ENCODE measurements at regions not wholly inside any gene's neighbourhood (a gene's known extent, or its start where the extent isn't known, plus 50 kb on each side); places are given as distances from the start of the nearest gene placed in this dataset.

GRCh38 chr3:34263101-34263621 is 464.7 kb downstream of the PDCD6IP start:
- no peak for ATAC-seq
- Mint-ChIP-seq H3K27ac (no peak overlapping the region), H3K4me3 (no peak overlapping the region), H3K4me1 (peaks cover 13% of the 10 kb centered on the region), H3K36me3 (no peaks in the 10 kb centered on the region), H3K9me3 (no peaks in the 10 kb centered on the region), H3K27me3 (no peaks in the 10 kb centered on the region)

- Mint-ChIP-seq H3K9me3 (no peaks in the 10 kb centered on the region), H3K36me3 (no peaks in the 10 kb centered on the region)
Measured at GRCh38 chr3:34264337-34265041, 466.1 kb downstream of the PDCD6IP start.

GRCh38 chr3:34267088-34267487 is 468.7 kb downstream of the PDCD6IP start:
- H3K9me3 Mint-ChIP-seq = no peaks in the 10 kb centered on the region
- H3K27me3 Mint-ChIP-seq = no peaks in the 10 kb centered on the region
- ATAC-seq = no peak
- no peak overlapping the region for H3K4me3 Mint-ChIP-seq
- no peaks in the 10 kb centered on the region for H3K36me3 Mint-ChIP-seq
- no peak overlapping the region for H3K27ac Mint-ChIP-seq
- H3K4me1 Mint-ChIP-seq = peaks cover 6% of the 10 kb centered on the region

More at GRCh38 chr3:34264337-34265041, 466.1 kb downstream of the PDCD6IP start:
- Mint-ChIP-seq H3K27ac (no peak overlapping the region), H3K4me1 (peaks cover 13% of the 10 kb centered on the region), H3K4me3 (no peak overlapping the region), H3K27me3 (no peaks in the 10 kb centered on the region)
- ATAC-seq = no peak

- Mint-ChIP-seq H3K4me3 (no peak overlapping the region), H3K4me1 (no peaks in the 10 kb centered on the region), H3K9me3 (no peaks in the 10 kb centered on the region), H3K36me3 (no peaks in the 10 kb centered on the region), H3K27me3 (no peaks in the 10 kb centered on the region), H3K27ac (no peak overlapping the region)
- no peak for ATAC-seq
Measured at GRCh38 chr3:34268032-34268709, 469.7 kb downstream of the PDCD6IP start.

GRCh38 chr3:34275811-34276210 is 477.4 kb downstream of the PDCD6IP start:
- Mint-ChIP-seq H3K36me3 (no peaks in the 10 kb centered on the region), H3K27ac (no peak overlapping the region), H3K4me1 (no peaks in the 10 kb centered on the region), H3K4me3 (no peak overlapping the region), H3K9me3 (peaks cover 2% of the 10 kb centered on the region), H3K27me3 (no peaks in the 10 kb centered on the region)
- ATAC-seq = no peak

- no peaks in the 10 kb centered on the region for H3K27me3 Mint-ChIP-seq
- no peak for ATAC-seq
- peaks cover 2% of the 10 kb centered on the region for H3K9me3 Mint-ChIP-seq
- H3K4me3 Mint-ChIP-seq = no peak overlapping the region
- H3K36me3 Mint-ChIP-seq = no peaks in the 10 kb centered on the region
- no peak overlapping the region for H3K27ac Mint-ChIP-seq
- no peaks in the 10 kb centered on the region for H3K4me1 Mint-ChIP-seq
Measured at GRCh38 chr3:34276342-34276741, 477.9 kb downstream of the PDCD6IP start.

- Mint-ChIP-seq H3K27me3 (no peaks in the 10 kb centered on the region), H3K4me1 (no peaks in the 10 kb centered on the region), H3K27ac (no peak overlapping the region), H3K4me3 (no peak overlapping the region), H3K36me3 (peaks cover under 1% of the 10 kb centered on the region), H3K9me3 (peaks cover 2% of the 10 kb centered on the region)
- ATAC-seq = no peak
Measured at GRCh38 chr3:34277110-34277509, 478.7 kb downstream of the PDCD6IP start.

- Mint-ChIP-seq H3K27ac (no peak overlapping the region), H3K9me3 (peaks cover 2% of the 10 kb centered on the region), H3K27me3 (no peaks in the 10 kb centered on the region), H3K4me3 (no peak overlapping the region), H3K4me1 (no peaks in the 10 kb centered on the region), H3K36me3 (peaks cover 5% of the 10 kb centered on the region)
- ATAC-seq = no peak
Measured at GRCh38 chr3:34279901-34280300, 481.5 kb downstream of the PDCD6IP start.

- Mint-ChIP-seq H3K27ac (no peak overlapping the region), H3K36me3 (peaks cover 5% of the 10 kb centered on the region), H3K9me3 (peaks cover 2% of the 10 kb centered on the region), H3K27me3 (no peaks in the 10 kb centered on the region), H3K4me1 (no peaks in the 10 kb centered on the region), H3K4me3 (no peak overlapping the region)
- no peak for ATAC-seq
Measured at GRCh38 chr3:34283751-34284150, 485.3 kb downstream of the PDCD6IP start.

GRCh38 chr3:34284959-34285826 is 486.8 kb downstream of the PDCD6IP start:
- H3K27ac Mint-ChIP-seq = no peak overlapping the region
- no peak for ATAC-seq
- no peaks in the 10 kb centered on the region for H3K27me3 Mint-ChIP-seq
- H3K36me3 Mint-ChIP-seq = peaks cover 5% of the 10 kb centered on the region
- H3K4me1 Mint-ChIP-seq = no peaks in the 10 kb centered on the region
- no peak overlapping the region for H3K4me3 Mint-ChIP-seq
- peaks cover 2% of the 10 kb centered on the region for H3K9me3 Mint-ChIP-seq

GRCh38 chr3:34285827-34286188 is 487.4 kb downstream of the PDCD6IP start:
- Mint-ChIP-seq H3K27me3 (no peaks in the 10 kb centered on the region), H3K36me3 (peaks cover 5% of the 10 kb centered on the region), H3K4me1 (no peaks in the 10 kb centered on the region)

GRCh38 chr3:34292605-34293300 is 494.3 kb downstream of the PDCD6IP start:
- no peaks in the 10 kb centered on the region for H3K4me1 Mint-ChIP-seq
- H3K27ac Mint-ChIP-seq = no peak overlapping the region
- no peaks in the 10 kb centered on the region for H3K9me3 Mint-ChIP-seq
- no peaks in the 10 kb centered on the region for H3K36me3 Mint-ChIP-seq
- H3K27me3 Mint-ChIP-seq = no peaks in the 10 kb centered on the region
- no peak for ATAC-seq
- no peak overlapping the region for H3K4me3 Mint-ChIP-seq

More at GRCh38 chr3:34285827-34286188, 487.4 kb downstream of the PDCD6IP start:
- no peak overlapping the region for H3K4me3 Mint-ChIP-seq
- H3K9me3 Mint-ChIP-seq = peaks cover 2% of the 10 kb centered on the region
- H3K27ac Mint-ChIP-seq = no peak overlapping the region
- no peak for ATAC-seq

- H3K4me3 Mint-ChIP-seq = no peak overlapping the region
- H3K27me3 Mint-ChIP-seq = no peaks in the 10 kb centered on the region
- ATAC-seq = no peak
- H3K27ac Mint-ChIP-seq = no peak overlapping the region
- no peaks in the 10 kb centered on the region for H3K36me3 Mint-ChIP-seq
- H3K4me1 Mint-ChIP-seq = no peaks in the 10 kb centered on the region
- no peaks in the 10 kb centered on the region for H3K9me3 Mint-ChIP-seq
Measured at GRCh38 chr3:34294240-34294639, 495.8 kb downstream of the PDCD6IP start.

GRCh38 chr3:34296796-34297195 is 498.4 kb downstream of the PDCD6IP start:
- H3K27ac Mint-ChIP-seq = no peak overlapping the region
- H3K4me3 Mint-ChIP-seq = no peak overlapping the region
- no peaks in the 10 kb centered on the region for H3K9me3 Mint-ChIP-seq
- H3K27me3 Mint-ChIP-seq = no peaks in the 10 kb centered on the region
- H3K36me3 Mint-ChIP-seq = no peaks in the 10 kb centered on the region
- no peaks in the 10 kb centered on the region for H3K4me1 Mint-ChIP-seq
- ATAC-seq = no peak

- H3K36me3 Mint-ChIP-seq = no peaks in the 10 kb centered on the region
Measured at GRCh38 chr3:34298653-34299052, 500.2 kb downstream of the PDCD6IP start.

More at GRCh38 chr3:34298653-34299052, 500.2 kb downstream of the PDCD6IP start:
- Mint-ChIP-seq H3K4me3 (no peak overlapping the region), H3K27me3 (no peaks in the 10 kb centered on the region), H3K27ac (no peak overlapping the region), H3K9me3 (no peaks in the 10 kb centered on the region), H3K4me1 (no peaks in the 10 kb centered on the region)
- ATAC-seq = no peak
